Hepatocyte (in vitro differentiated cells): ENCODE measurements at regions not wholly inside any gene's neighbourhood (a gene's known extent, or its start where the extent isn't known, plus 50 kb on each side); places are given as distances from the start of the nearest gene placed in this dataset.

Experiments
- DNase-seq: peaks from one replicate; pipeline ENCODE4 v3.0.0-alpha.2; 2016; ENCODE audit warnings: low spot score
- H2AFZ ChIP-seq: fragments of 200-600 bp; sonication (generic); 2 replicates; pipeline ENCODE4 v1.6.0; 2016; ENCODE audit warnings: antibody characterized with exemption, mild to moderate bottlenecking
- H3K27ac ChIP-seq: fragments of 200-600 bp; sonication (generic); 2 replicates; pipeline ENCODE4 v1.5.1; 2016; ENCODE audit warnings: mild to moderate bottlenecking
- H3K27me3 ChIP-seq: fragments of 200-600 bp; sonication (generic); 2 replicates; pipeline ENCODE4 v1.6.1; 2016
- H3K36me3 ChIP-seq: fragments of 200-600 bp; sonication (generic); replicated peaks from 2 replicates; pipeline ENCODE4 v1.5.1; 2016; ENCODE audit warnings: low read depth; ENCODE audit not compliant: insufficient read depth
- H3K4me1 ChIP-seq: fragments of 200-600 bp; sonication (generic); 2 replicates; pipeline ENCODE4 v1.5.1; 2016; ENCODE audit warnings: mild to moderate bottlenecking, moderate library complexity; ENCODE audit not compliant: insufficient read depth
- H3K4me2 ChIP-seq: fragments of 200-600 bp; sonication (generic); 2 replicates; pipeline ENCODE4 v1.6.0; 2016
- H3K4me3 ChIP-seq: fragments of 200-600 bp; sonication (generic); 2 replicates; pipeline ENCODE4 v1.5.1; 2016; ENCODE audit warnings: mild to moderate bottlenecking
- H3K79me2 ChIP-seq: fragments of 200-600 bp; sonication (generic); 2 replicates; pipeline ENCODE4 v1.6.0; 2017; ENCODE audit warnings: mild to moderate bottlenecking
- H3K9me2 ChIP-seq: fragments of 200-600 bp; sonication (generic); replicated peaks from 2 replicates; pipeline ENCODE4 v1.6.0; 2017; ENCODE audit warnings: mild to moderate bottlenecking; ENCODE audit not compliant: insufficient read depth
- H3K9me3 ChIP-seq: fragments of 200-600 bp; sonication (generic); 2 replicates; pipeline ENCODE4 v1.5.1; 2016; ENCODE audit warnings: low read depth, mild to moderate bottlenecking
- H4K20me1 ChIP-seq: fragments of 200-600 bp; sonication (generic); 2 replicates; pipeline ENCODE4 v1.6.0; 2016; ENCODE audit warnings: mild to moderate bottlenecking; ENCODE audit not compliant: insufficient read depth, poor library complexity, severe bottlenecking
- EZH2 ChIP-seq: fragments of 200-600 bp; sonication (generic); IDR thresholded peaks from 2 replicates; pipeline ENCODE4 v1.6.1; 2016; ENCODE audit warnings: antibody characterized with exemption, mild to moderate bottlenecking, borderline replicate concordance
- EZH2phosphoT487 ChIP-seq: fragments of 200-600 bp; sonication (generic); IDR thresholded peaks from one replicate; pipeline ENCODE4 v1.6.1; 2018; ENCODE audit warnings: antibody characterized with exemption, mild to moderate bottlenecking, low read depth, moderate library complexity; ENCODE audit not compliant: unreplicated experiment, severe bottlenecking
- WGBS: methylation state at CpG from one replicate; pipeline ENCODE4 v1.1.6; 2016; ENCODE audit warnings: low lambda C conversion rate; ENCODE audit errors: missing lambda C conversion rate; 5-methylcytosine and 5-hydroxymethylcytosine counted together
- TF ChIP-seq, protein P1 (sequence below): fragments of 200-600 bp; sonication (generic); IDR thresholded peaks from 2 replicates; pipeline ENCODE4 v1.5.1; 2016; ENCODE audit warnings: antibody characterized with exemption, mild to moderate bottlenecking; ENCODE audit not compliant: poor library complexity

DNA sequence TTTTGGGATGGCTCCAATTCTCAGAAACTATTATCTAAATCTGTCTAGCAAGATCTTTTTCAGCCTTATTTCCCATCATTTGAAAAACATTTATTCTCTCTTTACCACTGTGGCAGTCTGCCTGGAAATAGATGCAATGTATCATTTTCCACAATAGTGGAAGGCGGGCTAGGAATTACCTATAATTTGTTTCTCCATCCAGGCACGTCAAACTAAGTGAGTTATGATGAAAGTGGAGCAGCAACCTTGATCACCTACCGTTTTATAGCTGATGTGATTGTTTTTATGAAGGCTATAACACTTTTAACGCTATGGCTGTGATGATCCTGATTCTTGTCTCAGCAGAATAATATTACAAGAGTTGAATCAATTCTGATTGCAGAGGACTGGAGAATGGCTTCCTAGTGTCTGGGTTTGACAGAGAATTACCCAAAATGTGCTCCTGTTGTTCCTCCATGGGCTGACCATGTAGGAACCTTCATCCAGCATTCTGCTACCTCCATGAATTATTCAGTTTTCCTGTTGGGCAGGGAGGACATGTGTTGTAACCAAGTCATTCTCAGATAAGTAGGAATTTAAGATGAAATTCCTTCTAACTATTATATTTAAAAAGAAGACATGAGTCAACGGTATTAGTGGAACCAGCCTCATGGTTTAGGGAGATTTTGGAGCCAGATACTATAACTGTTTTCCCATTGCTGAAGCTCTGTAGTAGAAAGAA, 231.5 kb upstream of the SGO1 start:
- WGBS = 88% methylated on average over 5 of the region's 5 CpGs
- Histone ChIP-seq H3K9me3 (no peaks in the 10 kb centered on the region), H3K4me3 (no peak overlapping the region)

DNA sequence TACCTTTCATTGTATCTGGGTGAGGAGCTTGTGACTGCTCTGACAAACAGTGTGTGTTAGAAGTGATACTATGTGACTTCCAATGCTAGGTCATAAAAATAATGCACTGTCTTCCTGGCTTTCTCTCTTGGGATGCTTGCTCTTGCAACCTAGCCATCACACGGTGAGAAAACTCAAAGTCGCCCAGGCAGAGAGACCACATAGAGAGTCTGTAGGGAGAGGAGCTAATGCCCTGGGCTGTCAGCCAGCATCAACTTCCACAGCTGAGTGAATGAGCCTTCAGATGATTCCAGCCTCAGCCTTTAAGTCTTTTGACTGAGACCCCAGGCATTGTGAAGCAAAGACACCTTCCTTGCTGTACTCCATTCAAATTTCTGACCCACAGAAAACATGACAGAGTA, 220.6 kb upstream of the SGO1 start:
- no peaks in the 10 kb centered on the region for H3K9me2 ChIP-seq
- WGBS = 67% methylated on average over 2 of the region's 2 CpGs
- H3K9me3 ChIP-seq = no peaks in the 10 kb centered on the region
- no peak overlapping the region for H3K4me3 ChIP-seq
- H4K20me1 ChIP-seq = no peaks in the 10 kb centered on the region
- H3K79me2 ChIP-seq = no peaks in the 10 kb centered on the region
- TF ChIP-seq, protein P1, sequence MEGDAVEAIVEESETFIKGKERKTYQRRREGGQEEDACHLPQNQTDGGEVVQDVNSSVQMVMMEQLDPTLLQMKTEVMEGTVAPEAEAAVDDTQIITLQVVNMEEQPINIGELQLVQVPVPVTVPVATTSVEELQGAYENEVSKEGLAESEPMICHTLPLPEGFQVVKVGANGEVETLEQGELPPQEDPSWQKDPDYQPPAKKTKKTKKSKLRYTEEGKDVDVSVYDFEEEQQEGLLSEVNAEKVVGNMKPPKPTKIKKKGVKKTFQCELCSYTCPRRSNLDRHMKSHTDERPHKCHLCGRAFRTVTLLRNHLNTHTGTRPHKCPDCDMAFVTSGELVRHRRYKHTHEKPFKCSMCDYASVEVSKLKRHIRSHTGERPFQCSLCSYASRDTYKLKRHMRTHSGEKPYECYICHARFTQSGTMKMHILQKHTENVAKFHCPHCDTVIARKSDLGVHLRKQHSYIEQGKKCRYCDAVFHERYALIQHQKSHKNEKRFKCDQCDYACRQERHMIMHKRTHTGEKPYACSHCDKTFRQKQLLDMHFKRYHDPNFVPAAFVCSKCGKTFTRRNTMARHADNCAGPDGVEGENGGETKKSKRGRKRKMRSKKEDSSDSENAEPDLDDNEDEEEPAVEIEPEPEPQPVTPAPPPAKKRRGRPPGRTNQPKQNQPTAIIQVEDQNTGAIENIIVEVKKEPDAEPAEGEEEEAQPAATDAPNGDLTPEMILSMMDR = no peak
- no peak for TF ChIP-seq EZH2phosphoT487
- TF ChIP-seq EZH2 = no peak
- no peaks in the 10 kb centered on the region for H3K36me3 ChIP-seq
- H3K4me2 ChIP-seq = no peak overlapping the region
- no peaks in the 10 kb centered on the region for H3K27me3 ChIP-seq
- peaks cover 33% of the 10 kb centered on the region for H3K4me1 ChIP-seq
- peak overlapping the region; percentile 8 for H3K27ac ChIP-seq
- DNase-seq = peak; percentile 12
- no peak overlapping the region for H2AFZ ChIP-seq

More for the DNA sequence above, 231.5 kb upstream of the SGO1 start:
- H2AFZ ChIP-seq = no peak overlapping the region
- no peaks in the 10 kb centered on the region for H3K4me1 ChIP-seq
- H3K79me2 ChIP-seq = no peaks in the 10 kb centered on the region
- TF ChIP-seq EZH2 = no peak
- TF ChIP-seq, protein P1 = no peak
- no peak for TF ChIP-seq EZH2phosphoT487
- no peaks in the 10 kb centered on the region for H3K36me3 ChIP-seq
- H3K9me2 ChIP-seq = no peaks in the 10 kb centered on the region
- no peak overlapping the region for H3K27ac ChIP-seq
- H3K27me3 ChIP-seq = no peaks in the 10 kb centered on the region
- no peak for DNase-seq
- no peak overlapping the region for H3K4me2 ChIP-seq
- no peaks in the 10 kb centered on the region for H4K20me1 ChIP-seq

DNA sequence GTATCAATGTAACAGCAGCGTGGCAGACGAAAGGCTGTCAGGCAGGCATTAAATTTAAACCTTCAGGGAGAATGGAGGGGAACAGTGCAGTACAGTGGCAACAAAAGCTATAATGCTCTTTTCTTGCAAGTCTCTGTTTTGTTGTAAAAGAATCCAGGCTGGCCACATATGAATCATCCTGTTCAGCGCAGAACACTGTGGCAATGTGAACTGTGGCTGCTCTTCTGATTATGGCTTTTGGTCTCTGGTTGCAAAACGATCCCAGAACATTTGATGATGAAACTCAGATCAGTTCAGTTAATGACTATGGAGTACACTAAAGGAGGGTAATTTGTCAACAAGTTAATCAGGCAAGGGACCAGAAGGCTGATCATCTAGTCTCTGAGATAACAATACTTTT, 219.7 kb upstream of the SGO1 start:
- Histone ChIP-seq H3K27ac (peak overlapping the region; percentile 44), H3K9me2 (no peaks in the 10 kb centered on the region), H3K27me3 (no peaks in the 10 kb centered on the region), H2AFZ (no peak overlapping the region), H4K20me1 (no peaks in the 10 kb centered on the region), H3K4me1 (peaks cover 33% of the 10 kb centered on the region), H3K36me3 (no peaks in the 10 kb centered on the region), H3K9me3 (no peaks in the 10 kb centered on the region), H3K79me2 (no peaks in the 10 kb centered on the region), H3K4me3 (no peak overlapping the region), H3K4me2 (peak overlapping the region; percentile 35)
- DNase-seq = peak; percentile 64
- TF ChIP-seq EZH2phosphoT487 = no peak
- TF ChIP-seq, protein P1 = no peak
- TF ChIP-seq EZH2 = no peak
- WGBS = 32% methylated on average over 4 of the region's 4 CpGs
